Ovary (tissue), 3 donors: ENCODE measurements at regions not wholly inside any gene's neighbourhood (a gene's known extent, or its start where the extent isn't known, plus 50 kb on each side); places are given as distances from the start of the nearest gene placed in this dataset.

Experiments used
- CTCF ChIP-seq, 3 donors: fragments of 450-650 bp in 2 of 3; fragments of 200-600 bp in 1 of 3; IDR thresholded peaks; one replicate each; pipeline versions ENCODE4 v1.5.1 to v1.8.0; 2016 to 2022; ENCODE audit warnings: antibody characterized with exemption in 3 of 3, mild to moderate bottlenecking in 1 of 3
- EP300 ChIP-seq: sonication (generic); formaldehyde crosslinking; IDR thresholded peaks from one replicate; pipeline ENCODE4 v1.6.1; 2017; ENCODE audit warnings: antibody characterized with exemption
- POLR2A ChIP-seq: fragments of 450-650 bp; IDR thresholded peaks from one replicate; pipeline ENCODE4 v1.6.1; 2017; ENCODE audit warnings: antibody characterized with exemption, mild to moderate bottlenecking, moderate library complexity
- donor health status: DM: no; HTN: no; CAD: no.

- TF ChIP-seq POLR2A (no peak), CTCF (IDR thresholded peaks at IDR 0.05) (no peak), EP300 (no peak)
Measured at GRCh38 chr2:153156743-153157142, 321.8 kb downstream of the RPRM start.
